HG02884 (cell line): ENCODE measurements at regions not wholly inside any gene's neighbourhood (a gene's known extent, or its start where the extent isn't known, plus 50 kb on each side); places are given as distances from the start of the nearest gene placed in this dataset.

ENCODE experiments used
- ATAC-seq: cut with Tn5 transposase; IDR thresholded peaks from one replicate; pipeline ENCODE4 v1.9.1; 2021; ENCODE audit warnings: mild to moderate bottlenecking, moderate library complexity; ENCODE audit not compliant: unreplicated experiment

DNA sequence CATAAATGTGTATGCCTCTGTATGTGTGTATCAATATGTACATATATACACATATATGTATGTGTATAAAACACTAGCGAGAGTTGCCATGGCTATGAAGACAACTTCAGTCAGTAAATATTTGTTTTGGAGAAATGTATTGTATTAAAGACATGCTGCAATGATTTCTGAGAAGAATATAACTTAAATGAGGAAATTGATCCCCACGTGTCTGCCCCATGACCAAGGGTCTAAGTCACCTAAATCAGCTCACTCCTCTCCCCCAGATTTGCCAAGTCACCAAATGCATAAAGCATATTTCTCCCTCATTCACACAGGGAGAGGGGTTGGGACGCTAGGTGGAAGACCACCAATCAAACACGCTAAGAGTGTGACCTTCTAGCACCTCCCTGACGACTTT is 58.3 kb upstream of the LYST start:
- no peak for ATAC-seq

DNA sequence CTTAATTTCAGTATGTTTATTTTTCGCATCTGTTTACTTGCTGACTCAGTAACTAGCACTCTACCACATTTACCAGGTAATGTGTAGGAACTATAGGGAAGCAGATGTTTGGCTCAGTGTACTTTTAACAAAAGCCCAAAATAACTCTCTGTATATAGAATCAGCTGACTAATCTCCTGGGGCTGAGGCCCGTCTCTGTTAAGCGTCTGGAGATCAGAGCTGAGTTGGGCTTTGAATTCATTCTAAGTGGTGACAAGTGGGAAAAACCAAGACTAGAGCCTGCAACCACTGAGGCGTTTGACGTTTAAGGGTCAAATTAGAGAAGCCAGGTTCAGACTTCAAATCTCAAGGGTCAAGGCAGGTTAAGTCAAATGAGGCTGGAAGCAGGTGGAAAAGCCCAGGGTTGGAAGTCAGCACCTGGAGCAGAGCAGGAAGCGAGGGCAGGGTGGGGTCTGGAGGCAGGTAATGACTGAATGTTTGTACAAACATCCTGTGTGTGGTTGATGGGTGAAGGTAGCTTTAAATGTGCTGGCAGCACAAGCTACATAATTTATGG is 56.8 kb upstream of the LYST start:
- ATAC-seq, result no peak

GRCh38 chr1:235920596-235921375 is 54.1 kb upstream of the LYST start:
- no peak for ATAC-seq

DNA sequence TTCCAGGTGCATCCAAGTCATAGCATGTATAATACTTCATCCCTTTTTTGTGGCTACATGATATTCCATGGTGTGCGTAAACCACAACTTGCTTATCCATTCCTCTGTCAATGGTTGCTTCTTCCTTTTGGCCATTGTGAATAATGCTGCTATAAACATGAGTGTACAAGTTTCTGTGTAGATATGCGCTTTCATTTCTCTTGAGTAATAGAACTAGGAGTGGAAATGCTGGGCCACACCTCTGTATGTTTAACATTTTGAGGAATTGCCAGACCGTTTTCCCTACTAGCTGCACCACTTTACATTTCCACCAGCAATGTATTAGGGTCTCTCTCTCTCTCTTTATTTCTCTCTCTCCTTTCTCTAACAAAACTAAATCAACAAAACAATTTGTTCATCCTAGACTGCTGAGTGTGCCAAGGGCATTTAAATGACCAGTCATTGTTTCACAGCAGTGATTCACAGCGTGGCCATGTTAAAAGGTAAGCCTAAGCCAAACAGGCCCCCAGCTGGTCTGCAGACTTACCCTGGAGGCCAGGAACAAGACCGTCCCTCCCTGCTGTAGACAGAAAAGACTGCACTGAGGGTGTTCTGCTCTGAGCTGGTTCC is 53.2 kb upstream of the LYST start:
- no peak for ATAC-seq

DNA sequence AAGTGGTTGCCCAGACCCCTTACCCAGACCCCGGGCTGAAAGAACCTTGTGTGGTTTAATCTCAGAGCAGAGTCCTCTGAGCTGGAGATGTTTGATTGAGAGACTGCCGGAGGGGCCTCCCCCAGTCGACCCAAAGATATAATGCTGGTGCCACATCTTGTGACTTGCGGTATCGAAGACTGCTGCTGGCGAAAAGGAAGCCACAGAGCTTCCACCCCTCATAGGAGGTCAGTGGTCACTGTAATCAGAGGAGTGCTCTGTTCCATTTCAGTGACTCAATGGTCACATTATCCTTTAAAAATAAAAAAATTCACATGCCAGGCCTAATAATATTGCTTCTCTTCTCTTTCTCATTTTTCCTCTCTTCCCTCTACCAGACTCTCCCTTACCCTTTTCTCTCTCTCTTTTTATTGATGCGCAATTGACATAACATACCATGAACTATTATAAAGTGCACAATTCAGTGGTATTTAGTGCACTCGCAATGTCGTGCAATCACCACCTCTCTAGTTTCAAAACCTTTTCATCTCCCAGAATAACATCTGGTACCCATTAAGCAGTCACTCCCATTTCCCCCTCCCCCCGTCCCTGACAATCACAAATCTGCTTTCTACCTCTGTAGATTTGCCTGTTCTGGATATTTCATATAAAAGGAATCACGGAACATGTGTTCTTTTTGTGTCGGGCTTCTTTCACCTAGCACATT is 52.6 kb upstream of the LYST start:
- ATAC-seq, result no peak

- ATAC-seq, result no peak
Observed at GRCh38 chr1:235918465-235918864, 51.8 kb upstream of the LYST start.

- ATAC-seq, result no peak
Observed at GRCh38 chr1:235918032-235918431, 51.3 kb upstream of the LYST start.

- ATAC-seq, result peak; percentile 85
Observed at GRCh38 chr1:235917267-235917811, 50.6 kb upstream of the LYST start.
